Lower lobe of right lung (tissue), 2 donors: ENCODE measurements at regions not wholly inside any gene's neighbourhood (a gene's known extent, or its start where the extent isn't known, plus 50 kb on each side); places are given as distances from the start of the nearest gene placed in this dataset.

ENCODE experiments used
- ATAC-seq, 2 donors: fragments of 200-7000 bp; cut with Tn5 transposase; one replicate each; pipeline ENCODE4 v1.9.1; 2020 to 2022; ENCODE audit warnings: mild to moderate bottlenecking in 2 of 2, moderate library complexity in 2 of 2
- DNase-seq: peaks from one replicate; pipeline ENCODE4 v3.0.0-alpha.2; 2020
- H3K27ac ChIP-seq: fragments of 200-600 bp; one replicate; pipeline ENCODE4 v1.8.0; 2022
- H3K27me3 ChIP-seq: fragments of 200-600 bp; one replicate; pipeline ENCODE4 v1.8.0; 2022; ENCODE audit warnings: low read depth
- H3K36me3 ChIP-seq: fragments of 200-600 bp; one replicate; pipeline ENCODE4 v1.8.0; 2022; ENCODE audit warnings: mild to moderate bottlenecking
- H3K4me1 ChIP-seq: fragments of 200-600 bp; one replicate; pipeline ENCODE4 v1.8.0; 2022
- H3K4me3 ChIP-seq: fragments of 200-600 bp; one replicate; pipeline ENCODE4 v1.8.0; 2022; ENCODE audit warnings: mild to moderate bottlenecking
- H3K9me3 ChIP-seq: fragments of 200-600 bp; one replicate; pipeline ENCODE4 v1.8.0; 2022
- intact Hi-C: fragments of 100-400 bp; cut with DNase I; formaldehyde crosslinking; loops from one replicate; pipeline ENCODE4 v1.11.0; 2022
- TF ChIP-seq, protein P1 (sequence below): fragments of 200-600 bp; IDR thresholded peaks from one replicate; pipeline ENCODE4 v1.8.0; 2022; ENCODE audit warnings: antibody characterized with exemption, mild to moderate bottlenecking
- donor health status: DM: no; HTN: yes; CAD: no; lungs with severe emphysema.

DNA sequence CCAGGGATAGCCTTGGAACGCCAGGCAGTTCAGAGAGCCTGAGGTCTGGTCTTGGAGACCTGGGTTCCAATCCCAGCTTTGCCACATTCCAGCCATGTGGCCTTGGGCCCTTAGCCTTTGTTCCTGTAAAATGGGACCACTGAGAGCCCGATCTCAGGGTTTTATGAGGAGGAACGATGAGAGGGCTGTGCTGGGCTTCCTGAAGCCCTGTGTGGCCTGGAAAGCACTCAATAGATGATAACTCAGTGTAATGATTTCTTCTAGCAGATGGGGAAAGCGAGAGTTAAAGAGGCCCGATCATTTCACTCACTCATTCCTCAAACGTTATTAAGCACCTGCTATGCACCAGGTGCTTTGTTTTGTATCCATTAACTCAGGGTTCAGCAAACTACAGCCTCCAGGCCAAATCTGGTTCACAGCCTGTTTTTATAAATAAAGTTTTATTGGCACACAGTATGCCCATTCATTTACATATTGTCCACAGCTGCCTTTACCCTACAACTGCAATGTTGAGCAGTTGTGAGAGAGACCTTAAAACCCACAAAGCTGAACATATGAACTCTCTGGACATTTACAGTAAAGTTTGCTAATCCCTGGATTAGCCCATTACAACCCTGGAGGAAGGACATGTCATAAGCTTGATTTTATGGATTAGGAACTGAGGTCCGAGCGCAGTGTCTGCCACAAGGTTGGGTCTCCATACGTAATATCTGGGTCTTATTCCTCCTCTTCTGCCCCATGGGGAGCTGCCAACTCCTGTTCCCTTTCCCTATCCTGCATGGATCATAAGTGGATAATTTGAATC lies 90.4 kb downstream of the CEBPB start:
- intact Hi-C loops = no loop called here
- H3K36me3 ChIP-seq = no peaks in the 10 kb centered on the region
- no peaks in the 10 kb centered on the region for H3K9me3 ChIP-seq
- peaks cover 69% of the 10 kb centered on the region for H3K4me1 ChIP-seq
- ATAC-seq = no peak
- no peaks in the 10 kb centered on the region for H3K27me3 ChIP-seq
- TF ChIP-seq, protein P1, sequence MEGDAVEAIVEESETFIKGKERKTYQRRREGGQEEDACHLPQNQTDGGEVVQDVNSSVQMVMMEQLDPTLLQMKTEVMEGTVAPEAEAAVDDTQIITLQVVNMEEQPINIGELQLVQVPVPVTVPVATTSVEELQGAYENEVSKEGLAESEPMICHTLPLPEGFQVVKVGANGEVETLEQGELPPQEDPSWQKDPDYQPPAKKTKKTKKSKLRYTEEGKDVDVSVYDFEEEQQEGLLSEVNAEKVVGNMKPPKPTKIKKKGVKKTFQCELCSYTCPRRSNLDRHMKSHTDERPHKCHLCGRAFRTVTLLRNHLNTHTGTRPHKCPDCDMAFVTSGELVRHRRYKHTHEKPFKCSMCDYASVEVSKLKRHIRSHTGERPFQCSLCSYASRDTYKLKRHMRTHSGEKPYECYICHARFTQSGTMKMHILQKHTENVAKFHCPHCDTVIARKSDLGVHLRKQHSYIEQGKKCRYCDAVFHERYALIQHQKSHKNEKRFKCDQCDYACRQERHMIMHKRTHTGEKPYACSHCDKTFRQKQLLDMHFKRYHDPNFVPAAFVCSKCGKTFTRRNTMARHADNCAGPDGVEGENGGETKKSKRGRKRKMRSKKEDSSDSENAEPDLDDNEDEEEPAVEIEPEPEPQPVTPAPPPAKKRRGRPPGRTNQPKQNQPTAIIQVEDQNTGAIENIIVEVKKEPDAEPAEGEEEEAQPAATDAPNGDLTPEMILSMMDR = no peak
- H3K27ac ChIP-seq = no peak overlapping the region
- DNase-seq = no peak
- no peak overlapping the region for H3K4me3 ChIP-seq

DNA sequence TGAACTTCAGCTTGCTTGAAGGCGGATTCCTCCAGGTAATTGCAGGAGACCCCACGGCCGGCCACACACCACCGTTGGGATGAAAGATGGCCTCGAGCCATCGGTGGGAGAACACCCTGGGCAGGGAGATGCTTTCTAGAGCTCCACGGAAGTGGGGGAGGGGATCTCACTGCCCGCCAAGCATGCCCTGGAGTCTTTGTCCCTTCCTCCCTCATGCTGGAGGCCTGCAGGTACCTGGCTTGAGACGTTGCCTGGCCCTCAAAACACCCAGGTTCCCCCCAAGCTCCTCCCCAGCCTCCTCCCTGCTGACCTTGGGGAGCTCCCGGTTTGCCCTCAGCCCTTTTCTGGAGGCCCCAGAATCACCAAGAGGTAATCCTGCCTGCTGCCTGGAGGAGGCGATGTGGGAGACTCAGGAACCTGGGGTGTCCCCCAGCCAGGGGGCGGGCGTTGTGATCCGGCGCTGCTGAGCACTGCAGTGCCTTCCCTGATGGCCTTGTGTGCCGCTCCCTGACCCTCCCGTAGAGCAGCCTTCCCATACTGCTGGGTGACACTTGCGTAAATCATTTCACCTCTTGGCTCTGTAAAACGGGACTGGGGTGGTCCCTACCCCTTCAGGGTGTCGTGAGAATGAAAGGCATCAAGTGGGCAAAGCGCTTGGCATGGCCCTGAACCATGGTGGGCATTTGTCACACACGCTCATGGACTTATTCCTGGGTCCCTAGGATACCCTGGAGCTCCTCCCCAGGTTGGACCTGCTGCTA lies 91.4 kb downstream of the CEBPB start:
- TF ChIP-seq, protein P1 = no peak
- no peak for DNase-seq
- H3K27me3 ChIP-seq = no peaks in the 10 kb centered on the region
- intact Hi-C loops = no loop called here
- no peak for ATAC-seq
- H3K27ac ChIP-seq = no peak overlapping the region
- H3K9me3 ChIP-seq = no peaks in the 10 kb centered on the region
- H3K4me1 ChIP-seq = peaks cover 74% of the 10 kb centered on the region
- H3K4me3 ChIP-seq = no peak overlapping the region
- no peaks in the 10 kb centered on the region for H3K36me3 ChIP-seq

DNA sequence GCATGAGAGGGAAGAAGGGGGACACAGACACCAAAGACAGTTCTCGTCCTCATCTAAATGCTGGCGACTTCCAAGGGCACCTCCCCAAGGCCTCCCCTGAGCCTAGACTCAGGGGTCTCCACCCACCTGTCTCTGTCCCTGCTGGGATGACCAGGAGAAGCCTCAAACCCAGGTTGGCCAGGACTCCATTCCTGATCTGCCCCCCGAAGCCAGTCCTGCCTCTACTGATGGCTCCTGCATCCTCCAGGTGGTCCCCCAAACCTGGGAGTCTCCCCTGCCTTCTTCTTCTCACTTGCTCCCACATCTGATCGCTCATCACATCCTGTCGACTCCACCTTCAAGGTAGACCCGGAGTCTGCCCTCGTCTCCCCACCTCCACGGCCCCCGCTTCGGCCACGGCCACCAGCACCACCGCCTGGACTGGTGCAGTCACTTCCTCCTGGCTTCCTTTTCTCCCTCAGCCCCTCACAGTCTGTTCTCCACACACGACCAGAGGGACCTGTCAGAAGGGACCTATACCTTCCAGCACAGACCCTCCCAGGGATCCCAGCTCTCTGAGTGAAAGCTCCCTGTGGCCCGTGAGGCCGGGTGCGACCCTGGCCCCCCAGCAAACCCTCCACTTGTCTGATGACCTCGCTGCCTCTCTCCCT lies 92.1 kb downstream of the CEBPB start:
- TF ChIP-seq, protein P1 = no peak
- DNase-seq (no peak), ATAC-seq (no peak)
- Histone ChIP-seq H3K4me1 (peaks cover 69% of the 10 kb centered on the region), H3K9me3 (no peaks in the 10 kb centered on the region), H3K27me3 (no peaks in the 10 kb centered on the region), H3K4me3 (no peak overlapping the region), H3K27ac (no peak overlapping the region), H3K36me3 (no peaks in the 10 kb centered on the region)
- intact Hi-C loops = no loop called here

DNA sequence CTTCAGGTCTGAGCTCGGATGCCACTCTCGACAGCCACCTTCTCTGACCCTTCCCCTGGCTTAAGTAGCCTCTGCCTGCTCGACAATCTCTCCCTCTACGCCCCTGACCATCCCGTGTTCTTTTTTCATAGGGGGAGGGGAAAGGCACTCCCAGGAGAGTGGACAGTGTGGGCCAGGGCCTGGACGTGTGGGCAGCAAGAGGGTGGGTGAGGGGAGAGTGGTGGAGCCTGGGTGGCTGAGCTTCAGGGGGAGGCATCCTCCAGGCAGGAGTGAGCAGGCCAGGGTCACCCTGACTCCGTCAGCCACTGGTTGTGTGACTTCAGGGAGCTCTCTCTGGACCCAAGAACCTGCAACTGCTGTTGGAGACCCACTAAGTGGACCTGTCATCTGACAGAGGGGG lies 92.7 kb downstream of the CEBPB start:
- Histone ChIP-seq H3K27me3 (no peaks in the 10 kb centered on the region), H3K36me3 (no peaks in the 10 kb centered on the region), H3K27ac (peak overlapping the region; percentile 77), H3K4me3 (no peak overlapping the region), H3K9me3 (no peaks in the 10 kb centered on the region), H3K4me1 (peaks cover 62% of the 10 kb centered on the region)
- TF ChIP-seq, protein P1 = no peak
- DNase-seq (no peak), ATAC-seq (no peak)
- intact Hi-C loops = no loop called here

DNA sequence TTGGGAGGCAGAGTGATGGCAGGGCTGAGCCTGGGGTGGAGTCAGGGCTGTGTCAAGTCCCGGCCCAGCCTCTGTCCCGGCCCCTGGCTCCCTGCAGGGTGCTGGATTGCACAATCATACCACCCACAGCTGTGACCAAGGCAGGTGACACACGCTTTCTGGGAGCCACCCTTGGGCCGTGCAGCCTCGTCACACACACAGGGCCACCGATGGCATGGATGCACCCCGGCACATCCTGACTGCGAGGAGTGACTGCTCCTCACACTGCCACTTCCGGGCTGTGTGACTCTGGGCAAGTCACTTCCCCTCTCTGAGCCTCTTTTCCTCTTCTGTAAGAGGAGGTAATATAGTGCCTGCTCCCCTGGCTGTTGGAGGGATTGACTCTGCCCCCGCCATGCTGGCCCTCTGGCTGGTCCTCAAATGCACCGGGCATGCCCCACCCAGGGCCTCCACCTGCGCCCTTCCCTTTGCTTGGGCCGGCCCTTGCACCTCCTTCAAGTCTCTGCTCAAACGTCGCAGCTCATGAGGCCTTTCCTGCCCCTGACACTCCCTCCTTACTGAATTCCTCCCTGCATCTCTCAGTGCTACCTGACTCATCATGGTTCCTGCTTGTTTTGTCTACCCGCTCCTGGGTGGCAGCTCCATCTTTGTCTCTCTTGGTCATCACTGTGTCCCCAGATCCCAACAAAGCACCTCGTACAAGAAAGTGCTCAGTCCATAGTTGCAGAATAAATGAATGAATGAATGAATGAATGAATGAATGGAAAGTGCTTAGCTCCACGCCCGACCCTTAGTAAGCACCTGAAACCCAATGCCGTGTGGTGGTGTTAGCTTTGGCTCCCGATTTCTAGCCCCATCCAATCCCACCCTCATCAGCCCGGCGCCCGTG lies 93.5 kb downstream of the CEBPB start:
- TF ChIP-seq, protein P1 = no peak
- H3K4me3 ChIP-seq = no peak overlapping the region
- intact Hi-C loops = no loop called here
- DNase-seq (peak; percentile 90), ATAC-seq (peak; percentile 72 to 80)
- H3K27ac ChIP-seq = peak overlapping the region; percentile 77
- no peaks in the 10 kb centered on the region for H3K27me3 ChIP-seq
- H3K36me3 ChIP-seq = no peaks in the 10 kb centered on the region
- H3K4me1 ChIP-seq = peaks cover 54% of the 10 kb centered on the region
- no peaks in the 10 kb centered on the region for H3K9me3 ChIP-seq
